ENCODE measurements at regions not wholly inside any gene's neighbourhood (a gene's known extent, or its start where the extent isn't known, plus 50 kb on each side); places are given as distances from the start of the nearest gene placed in this dataset.

DNA sequence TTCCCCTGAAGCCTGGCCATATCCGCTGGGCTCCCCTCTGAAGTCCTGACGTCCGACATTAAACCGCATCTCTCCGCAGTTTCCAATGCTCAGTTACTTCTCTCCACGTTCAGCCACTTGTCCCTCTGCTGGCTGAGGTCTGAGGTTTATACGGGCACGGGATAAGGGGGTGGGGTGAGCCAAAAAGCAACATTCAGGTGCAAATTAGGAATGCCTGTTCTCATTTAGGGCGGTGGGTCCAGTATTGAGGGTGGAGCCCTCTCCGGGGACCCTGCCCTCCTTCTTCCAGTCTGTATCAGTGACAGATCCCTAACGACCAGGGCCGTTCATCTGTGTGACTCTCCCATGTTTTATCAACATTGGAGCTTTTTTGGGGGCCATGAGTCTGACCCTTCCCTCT lies 1454.4 kb downstream of the HACE1 start:
- H3K4me3 ChIP-seq (ENCODE audit: low read depth, low read length) = no peak overlapping the region
- TF ChIP-seq, protein P1, sequence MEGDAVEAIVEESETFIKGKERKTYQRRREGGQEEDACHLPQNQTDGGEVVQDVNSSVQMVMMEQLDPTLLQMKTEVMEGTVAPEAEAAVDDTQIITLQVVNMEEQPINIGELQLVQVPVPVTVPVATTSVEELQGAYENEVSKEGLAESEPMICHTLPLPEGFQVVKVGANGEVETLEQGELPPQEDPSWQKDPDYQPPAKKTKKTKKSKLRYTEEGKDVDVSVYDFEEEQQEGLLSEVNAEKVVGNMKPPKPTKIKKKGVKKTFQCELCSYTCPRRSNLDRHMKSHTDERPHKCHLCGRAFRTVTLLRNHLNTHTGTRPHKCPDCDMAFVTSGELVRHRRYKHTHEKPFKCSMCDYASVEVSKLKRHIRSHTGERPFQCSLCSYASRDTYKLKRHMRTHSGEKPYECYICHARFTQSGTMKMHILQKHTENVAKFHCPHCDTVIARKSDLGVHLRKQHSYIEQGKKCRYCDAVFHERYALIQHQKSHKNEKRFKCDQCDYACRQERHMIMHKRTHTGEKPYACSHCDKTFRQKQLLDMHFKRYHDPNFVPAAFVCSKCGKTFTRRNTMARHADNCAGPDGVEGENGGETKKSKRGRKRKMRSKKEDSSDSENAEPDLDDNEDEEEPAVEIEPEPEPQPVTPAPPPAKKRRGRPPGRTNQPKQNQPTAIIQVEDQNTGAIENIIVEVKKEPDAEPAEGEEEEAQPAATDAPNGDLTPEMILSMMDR (IDR thresholded peaks at IDR 0.05; ENCODE audit: low read depth, low read length) = no peak

DNA sequence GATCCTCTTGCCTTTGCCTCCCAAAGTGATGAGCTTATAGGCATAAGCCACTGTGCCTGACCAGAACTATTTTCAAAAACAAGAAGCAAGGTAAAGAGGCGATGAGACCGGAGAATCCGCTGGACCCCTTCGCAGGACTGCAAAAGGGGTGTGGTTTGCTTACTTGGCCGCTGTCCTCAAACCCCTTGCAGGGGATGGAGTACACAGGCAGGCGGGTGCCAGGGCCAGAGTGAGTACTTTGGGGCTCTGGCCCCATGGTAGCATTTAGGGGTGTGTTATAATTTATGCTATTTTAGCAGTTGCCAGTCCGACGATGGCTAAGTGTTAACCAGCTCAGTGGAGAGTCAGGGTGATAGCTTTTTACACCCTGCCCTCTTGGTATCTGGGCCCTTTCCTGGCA lies 1454.9 kb downstream of the HACE1 start:
- H3K4me3 ChIP-seq (ENCODE audit: low read depth, low read length) = no peak overlapping the region
- TF ChIP-seq, protein P1 (IDR thresholded peaks at IDR 0.05; ENCODE audit: low read depth, low read length) = no peak

DNA sequence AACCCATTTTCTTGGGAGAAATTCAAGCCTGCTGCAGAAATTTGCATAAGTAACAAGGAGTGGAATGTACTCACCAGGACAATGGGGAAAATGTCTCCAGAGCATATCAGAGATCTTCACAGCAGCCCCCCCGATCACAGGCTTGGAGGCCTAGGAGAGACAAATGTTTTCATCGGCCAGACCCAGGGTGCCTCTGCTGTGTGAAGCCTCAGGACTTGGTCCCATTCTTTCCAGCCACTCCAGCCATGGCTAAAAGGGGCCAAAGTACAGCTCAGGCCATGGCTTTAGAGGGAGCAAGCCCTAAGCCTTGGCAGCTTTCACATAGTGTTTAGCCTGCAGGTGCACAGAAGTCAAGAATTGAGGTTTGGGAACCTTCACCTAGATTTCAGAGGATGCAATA lies 1463.0 kb downstream of the HACE1 start:
- no peak overlapping the region for H3K4me3 ChIP-seq (ENCODE audit: low read depth, low read length)
- TF ChIP-seq, protein P1 (IDR thresholded peaks at IDR 0.05; ENCODE audit: low read depth, low read length) = no peak

DNA sequence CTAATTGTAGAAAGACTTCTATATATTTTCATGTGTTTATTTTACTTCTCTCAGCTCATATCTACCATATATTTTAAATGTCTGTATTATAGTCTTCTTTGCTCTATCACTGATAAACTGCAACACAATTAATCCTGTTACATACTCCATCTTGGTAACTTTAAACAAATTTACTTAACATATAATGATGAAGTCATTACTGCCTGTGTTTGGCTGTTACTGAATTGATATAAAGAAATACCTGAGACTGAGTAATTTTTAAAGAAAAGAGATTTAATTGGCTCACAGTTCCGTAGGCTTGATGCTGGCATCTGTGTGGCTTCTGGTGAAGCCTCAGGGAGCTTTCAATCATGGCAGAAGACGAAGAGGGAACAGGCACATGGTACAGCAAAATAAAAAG lies 1480.4 kb downstream of the HACE1 start:
- H3K4me3 ChIP-seq (ENCODE audit: low read depth, low read length) = no peak overlapping the region

DNA sequence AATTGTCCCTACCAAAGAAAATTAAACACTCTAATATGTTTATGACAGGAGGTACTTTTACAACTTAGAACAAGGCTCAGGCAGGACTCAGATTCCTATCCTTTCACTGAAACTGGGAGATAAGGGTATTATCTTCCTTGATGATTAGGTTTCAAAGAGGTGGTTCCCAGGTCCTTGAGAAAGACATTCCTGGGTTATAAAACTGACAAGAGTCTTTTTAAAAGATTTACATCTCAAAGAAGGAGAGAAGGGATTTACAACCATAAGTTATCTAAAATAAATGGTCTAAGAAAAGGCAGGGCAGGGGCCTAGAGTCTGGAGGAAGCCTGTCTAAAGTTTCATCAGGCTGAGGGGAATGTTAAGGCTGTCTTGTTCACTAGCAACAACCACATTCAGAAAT lies 1492.5 kb downstream of the HACE1 start:
- TF ChIP-seq, protein P1 (IDR thresholded peaks at IDR 0.05; ENCODE audit: low read depth, low read length) = no peak
- no peak overlapping the region for H3K4me3 ChIP-seq (ENCODE audit: low read depth, low read length)

More for the DNA sequence above, 1480.4 kb downstream of the HACE1 start:
- TF ChIP-seq, protein P1 (IDR thresholded peaks at IDR 0.05; ENCODE audit: low read depth, low read length) = no peak

DNA sequence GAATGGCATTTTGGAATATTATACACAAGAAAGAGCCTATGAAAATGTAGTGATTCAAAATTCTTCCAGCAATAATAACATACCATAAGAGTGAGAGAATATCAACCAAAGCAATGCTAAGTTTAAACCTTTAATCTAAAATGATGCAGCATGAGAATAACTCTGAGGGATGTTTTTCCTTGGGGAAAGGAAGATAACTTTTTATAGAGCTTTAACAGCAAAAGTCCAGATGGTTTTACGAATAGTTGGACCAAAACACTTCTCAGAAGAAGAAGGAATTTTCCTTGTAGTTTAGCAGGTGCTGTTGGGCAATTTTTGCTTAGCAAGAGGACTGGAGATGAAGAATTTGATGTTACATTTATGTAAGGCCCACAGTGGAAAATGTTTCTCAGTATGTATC lies 1503.2 kb downstream of the HACE1 start:
- no peak overlapping the region for H3K4me3 ChIP-seq (ENCODE audit: low read depth, low read length)
- TF ChIP-seq, protein P1 (IDR thresholded peaks at IDR 0.05; ENCODE audit: low read depth, low read length) = no peak

DNA sequence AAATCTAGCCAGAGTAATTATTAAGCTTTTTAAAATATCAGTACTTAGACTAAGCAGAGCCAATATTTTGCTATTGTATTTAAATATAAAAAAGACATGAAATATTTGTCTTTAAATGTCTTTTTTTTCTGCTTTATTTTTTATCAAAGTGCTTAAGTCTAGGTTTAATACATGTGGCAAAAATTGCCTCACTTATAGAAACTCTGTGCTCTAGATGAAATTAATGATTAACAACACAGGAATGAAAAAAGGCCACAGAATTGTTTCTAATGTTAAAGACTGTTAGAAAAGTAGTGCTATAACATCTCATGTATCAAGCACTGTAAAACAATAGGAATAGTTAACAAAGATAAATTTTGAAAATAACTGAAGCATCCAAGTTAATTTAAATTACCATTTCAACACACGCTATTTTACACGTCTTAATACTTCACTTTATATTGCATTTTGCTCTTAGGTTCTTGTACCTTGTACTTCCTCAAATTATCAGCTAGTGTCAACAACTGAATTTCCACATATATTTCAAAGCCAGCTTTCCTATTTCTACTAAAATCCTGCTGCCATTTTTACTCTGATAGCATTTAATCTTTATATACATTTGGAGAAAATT lies 1515.1 kb downstream of the HACE1 start:
- no peak overlapping the region for H3K4me3 ChIP-seq (ENCODE audit: low read depth, low read length)
- TF ChIP-seq, protein P1 (IDR thresholded peaks at IDR 0.05; ENCODE audit: low read depth, low read length) = no peak
